Natural killer cell (primary cell): ENCODE measurements at regions not wholly inside any gene's neighbourhood (a gene's known extent, or its start where the extent isn't known, plus 50 kb on each side); places are given as distances from the start of the nearest gene placed in this dataset.

Experiments
- ATAC-seq, 3 donors: fragments of 150-1000 bp in 2 of 3; fragments of 200-7000 bp in 1 of 3; cut with Tn5 transposase; 1 replicate in 1 of 3; 2 replicates in 2 of 3; pipeline ENCODE4 v1.10.0; 2021; ENCODE audit warnings: mild to moderate bottlenecking in 2 of 3, moderate library complexity in 2 of 3
- DNase-seq, 2 donors: peaks; one replicate each; pipeline versions ENCODE4 v3.0.0 to v3.0.0-alpha.2; 2013 to 2021; ENCODE audit warnings: mixed read lengths in 1 of 2
- H3K27ac ChIP-seq: one replicate; pipeline ENCODE4 v1.5.1; 2013; ENCODE audit warnings: mild to moderate bottlenecking, low read length
- H3K27me3 ChIP-seq: one replicate; pipeline ENCODE4 v1.6.1; 2013; ENCODE audit warnings: low read length; ENCODE audit not compliant: control insufficient read depth, insufficient read depth
- H3K36me3 ChIP-seq: one replicate; pipeline ENCODE4 v1.6.1; 2013; ENCODE audit warnings: low read length; ENCODE audit not compliant: control insufficient read depth, insufficient read depth
- H3K4me1 ChIP-seq: one replicate; pipeline ENCODE4 v1.6.1; 2013; ENCODE audit warnings: low read length; ENCODE audit not compliant: control insufficient read depth, insufficient read depth
- H3K4me3 ChIP-seq: one replicate; pipeline ENCODE4 v1.5.1; 2013; ENCODE audit warnings: low read length
- H3K9me3 ChIP-seq: one replicate; pipeline ENCODE4 v1.6.1; 2013; ENCODE audit warnings: low read length; ENCODE audit not compliant: control insufficient read depth, insufficient read depth
- H3K27ac Mint-ChIP-seq, 2 donors: one replicate each; pipeline ENCODE4 v1.8.0; 2022; ENCODE audit warnings: mild to moderate bottlenecking in 2 of 2, mixed read lengths in 2 of 2, moderate library complexity in 1 of 2
- H3K27me3 Mint-ChIP-seq, 2 donors: one replicate each; pipeline ENCODE4 v1.8.0; 2022; ENCODE audit warnings: low read depth in 2 of 2, mixed read lengths in 2 of 2
- H3K36me3 Mint-ChIP-seq: one replicate; pipeline ENCODE4 v1.8.0; 2022; ENCODE audit warnings: mixed read lengths
- H3K4me1 Mint-ChIP-seq, 2 donors: one replicate each; pipeline ENCODE4 v1.8.0; 2022; ENCODE audit warnings: mixed read lengths in 2 of 2
- H3K4me3 Mint-ChIP-seq: one replicate; pipeline ENCODE4 v1.8.0; 2022; ENCODE audit warnings: mild to moderate bottlenecking, moderate library complexity, mixed read lengths
- H3K9me3 Mint-ChIP-seq, 2 donors: one replicate each; pipeline ENCODE4 v1.8.0; 2022; ENCODE audit warnings: mixed read lengths in 2 of 2
- CTCF ChIP-seq: fragments of 200-600 bp; IDR thresholded peaks from one replicate; pipeline ENCODE4 v1.8.0; 2022; ENCODE audit warnings: antibody characterized with exemption
- WGBS: methylation state at CpG from one replicate; pipeline ENCODE4 v1.1.7; 2013; ENCODE audit warnings: missing lambda C conversion rate; ENCODE audit not compliant: insufficient coverage; 5-methylcytosine and 5-hydroxymethylcytosine counted together
- intact Hi-C: fragments of 100-400 bp; cut with micrococcal nuclease; formaldehyde crosslinking; loops from one replicate; pipeline ENCODE4 v1.14.2; 2022

GRCh38 chr3:177652556-177653291, 455.4 kb upstream of the TBL1XR1 start:
- peak overlapping the region; percentile 60 to 74 for H3K27ac Mint-ChIP-seq
- Histone ChIP-seq H3K27me3 (no peaks in the 10 kb centered on the region), H3K4me3 (no peak overlapping the region), H3K27ac (no peak overlapping the region), H3K36me3 (no peaks in the 10 kb centered on the region), H3K9me3 (no peaks in the 10 kb centered on the region), H3K4me1 (peaks cover 12% of the 10 kb centered on the region)
- peaks cover 36 to 42% of the 10 kb centered on the region in 2 donors for H3K4me1 Mint-ChIP-seq
- peak overlapping the region; percentile 45 for H3K4me3 Mint-ChIP-seq
- intact Hi-C loops: loop anchor here (5.0 kb wide), 1 partner anchor 115 kb away; no protein-coding TSS in a partner anchor
- no peaks in the 10 kb centered on the region for H3K9me3 Mint-ChIP-seq
- 37% methylated on average over 3 of the region's 5 CpGs for WGBS
- H3K36me3 Mint-ChIP-seq: no peaks in the 10 kb centered on the region
- no peak for DNase-seq
- TF ChIP-seq CTCF: no peak
- ATAC-seq: peak; percentile 59 to 78 (median 68)
- no peaks in the 10 kb centered on the region for H3K27me3 Mint-ChIP-seq

GRCh38 chr3:177657243-177657642, 460.0 kb upstream of the TBL1XR1 start:
- Mint-ChIP-seq H3K27ac (no peak overlapping the region), H3K36me3 (no peaks in the 10 kb centered on the region), H3K27me3 (no peaks in the 10 kb centered on the region), H3K9me3 (no peaks in the 10 kb centered on the region), H3K4me3 (no peak overlapping the region), H3K4me1 (peaks cover 15 to 20% of the 10 kb centered on the region in 2 donors)
- DNase-seq (no peak), ATAC-seq (no peak)
- Histone ChIP-seq H3K27me3 (no peaks in the 10 kb centered on the region), H3K36me3 (no peaks in the 10 kb centered on the region), H3K4me1 (peaks cover under 1% of the 10 kb centered on the region), H3K4me3 (no peak overlapping the region), H3K27ac (no peak overlapping the region), H3K9me3 (no peaks in the 10 kb centered on the region)
- no peak for TF ChIP-seq CTCF
- intact Hi-C loops: no loop called here
- WGBS: 97% methylated on average over 4 of the region's 4 CpGs

GRCh38 chr3:177658354-177658753, 461.1 kb upstream of the TBL1XR1 start:
- H3K27ac Mint-ChIP-seq: no peak overlapping the region
- ATAC-seq (no peak), DNase-seq (no peak)
- TF ChIP-seq CTCF: no peak
- Histone ChIP-seq H3K27me3 (no peaks in the 10 kb centered on the region), H3K4me1 (no peaks in the 10 kb centered on the region), H3K36me3 (no peaks in the 10 kb centered on the region), H3K27ac (no peak overlapping the region), H3K4me3 (no peak overlapping the region), H3K9me3 (no peaks in the 10 kb centered on the region)
- no peaks in the 10 kb centered on the region for H3K27me3 Mint-ChIP-seq
- H3K4me3 Mint-ChIP-seq: no peak overlapping the region
- intact Hi-C loops: no loop called here
- H3K36me3 Mint-ChIP-seq: no peaks in the 10 kb centered on the region
- peaks cover 3 to 9% of the 10 kb centered on the region in 2 donors for H3K4me1 Mint-ChIP-seq
- H3K9me3 Mint-ChIP-seq: no peaks in the 10 kb centered on the region
